ENCODE measurements at regions not wholly inside any gene's neighbourhood (a gene's known extent, or its start where the extent isn't known, plus 50 kb on each side); places are given as distances from the start of the nearest gene placed in this dataset.

DNA sequence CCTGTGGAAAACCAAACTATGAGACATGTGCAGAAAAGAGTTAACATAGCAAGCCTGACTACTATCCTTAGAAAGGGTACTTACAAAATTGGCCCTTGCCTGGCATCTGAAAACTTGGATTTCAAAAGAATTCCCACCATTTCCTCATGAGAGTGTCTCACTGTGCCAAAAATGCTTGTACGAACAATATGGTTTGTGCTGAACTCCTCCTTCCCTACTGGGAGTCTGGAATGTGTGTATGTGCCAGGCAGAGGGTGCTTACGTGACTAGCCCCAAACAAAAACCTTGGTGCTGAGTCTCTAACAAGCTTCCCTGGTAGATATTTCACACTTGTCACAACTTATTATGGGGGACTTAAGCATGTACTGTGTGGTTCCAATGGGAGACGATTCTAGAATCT, 81.7 kb upstream of the GIMD1 start:
- Histone ChIP-seq H3K27ac (ENCODE audit: extremely low read depth, low read depth, low read length) (no peak overlapping the region), H3K36me3 (ENCODE audit: control insufficient read depth in 2 of 2, insufficient read depth in 1 of 2, low read length in 2 of 2) (no peaks in the 10 kb centered on the region), H3K4me1 (ENCODE audit: control insufficient read depth, insufficient read depth, low read length) (no peaks in the 10 kb centered on the region), H3K9me3 (ENCODE audit: control insufficient read depth, insufficient read depth, low read depth, low read length) (no peaks in the 10 kb centered on the region), H3K4me3 (ENCODE audit: low read depth, low read length) (no peak overlapping the region)
- ChIA-PET POLR2A (no interaction called here), CTCF (no interaction called here)
- no peak for TF ChIP-seq ZNF324 (tag by site-specific recombination; IDR thresholded peaks at IDR 0.05)
- TF ChIP-seq ZNF692 (tag by site-specific recombination; IDR thresholded peaks at IDR 0.05) = no peak
- no peak for TF ChIP-seq ZNF211 (tag by site-specific recombination; IDR thresholded peaks at IDR 0.05; ENCODE audit: low read depth)

- TF ChIP-seq ZNF221 (tag by site-specific recombination; IDR thresholded peaks at IDR 0.05; ENCODE audit: borderline replicate concordance) (no peak), YY2 (tag by site-specific recombination; IDR thresholded peaks at IDR 0.05) (no peak), ZNF791 (tag by site-specific recombination; IDR thresholded peaks at IDR 0.05) (no peak)
- TF ChIP-seq, protein P1, sequence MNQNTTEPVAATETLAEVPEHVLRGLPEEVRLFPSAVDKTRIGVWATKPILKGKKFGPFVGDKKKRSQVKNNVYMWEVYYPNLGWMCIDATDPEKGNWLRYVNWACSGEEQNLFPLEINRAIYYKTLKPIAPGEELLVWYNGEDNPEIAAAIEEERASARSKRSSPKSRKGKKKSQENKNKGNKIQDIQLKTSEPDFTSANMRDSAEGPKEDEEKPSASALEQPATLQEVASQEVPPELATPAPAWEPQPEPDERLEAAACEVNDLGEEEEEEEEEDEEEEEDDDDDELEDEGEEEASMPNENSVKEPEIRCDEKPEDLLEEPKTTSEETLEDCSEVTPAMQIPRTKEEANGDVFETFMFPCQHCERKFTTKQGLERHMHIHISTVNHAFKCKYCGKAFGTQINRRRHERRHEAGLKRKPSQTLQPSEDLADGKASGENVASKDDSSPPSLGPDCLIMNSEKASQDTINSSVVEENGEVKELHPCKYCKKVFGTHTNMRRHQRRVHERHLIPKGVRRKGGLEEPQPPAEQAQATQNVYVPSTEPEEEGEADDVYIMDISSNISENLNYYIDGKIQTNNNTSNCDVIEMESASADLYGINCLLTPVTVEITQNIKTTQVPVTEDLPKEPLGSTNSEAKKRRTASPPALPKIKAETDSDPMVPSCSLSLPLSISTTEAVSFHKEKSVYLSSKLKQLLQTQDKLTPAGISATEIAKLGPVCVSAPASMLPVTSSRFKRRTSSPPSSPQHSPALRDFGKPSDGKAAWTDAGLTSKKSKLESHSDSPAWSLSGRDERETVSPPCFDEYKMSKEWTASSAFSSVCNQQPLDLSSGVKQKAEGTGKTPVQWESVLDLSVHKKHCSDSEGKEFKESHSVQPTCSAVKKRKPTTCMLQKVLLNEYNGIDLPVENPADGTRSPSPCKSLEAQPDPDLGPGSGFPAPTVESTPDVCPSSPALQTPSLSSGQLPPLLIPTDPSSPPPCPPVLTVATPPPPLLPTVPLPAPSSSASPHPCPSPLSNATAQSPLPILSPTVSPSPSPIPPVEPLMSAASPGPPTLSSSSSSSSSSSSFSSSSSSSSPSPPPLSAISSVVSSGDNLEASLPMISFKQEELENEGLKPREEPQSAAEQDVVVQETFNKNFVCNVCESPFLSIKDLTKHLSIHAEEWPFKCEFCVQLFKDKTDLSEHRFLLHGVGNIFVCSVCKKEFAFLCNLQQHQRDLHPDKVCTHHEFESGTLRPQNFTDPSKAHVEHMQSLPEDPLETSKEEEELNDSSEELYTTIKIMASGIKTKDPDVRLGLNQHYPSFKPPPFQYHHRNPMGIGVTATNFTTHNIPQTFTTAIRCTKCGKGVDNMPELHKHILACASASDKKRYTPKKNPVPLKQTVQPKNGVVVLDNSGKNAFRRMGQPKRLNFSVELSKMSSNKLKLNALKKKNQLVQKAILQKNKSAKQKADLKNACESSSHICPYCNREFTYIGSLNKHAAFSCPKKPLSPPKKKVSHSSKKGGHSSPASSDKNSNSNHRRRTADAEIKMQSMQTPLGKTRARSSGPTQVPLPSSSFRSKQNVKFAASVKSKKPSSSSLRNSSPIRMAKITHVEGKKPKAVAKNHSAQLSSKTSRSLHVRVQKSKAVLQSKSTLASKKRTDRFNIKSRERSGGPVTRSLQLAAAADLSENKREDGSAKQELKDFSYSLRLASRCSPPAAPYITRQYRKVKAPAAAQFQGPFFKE (tag by site-specific recombination; IDR thresholded peaks at IDR 0.05; ENCODE audit: borderline replicate concordance) = no peak
- TF ChIP-seq, protein P2, sequence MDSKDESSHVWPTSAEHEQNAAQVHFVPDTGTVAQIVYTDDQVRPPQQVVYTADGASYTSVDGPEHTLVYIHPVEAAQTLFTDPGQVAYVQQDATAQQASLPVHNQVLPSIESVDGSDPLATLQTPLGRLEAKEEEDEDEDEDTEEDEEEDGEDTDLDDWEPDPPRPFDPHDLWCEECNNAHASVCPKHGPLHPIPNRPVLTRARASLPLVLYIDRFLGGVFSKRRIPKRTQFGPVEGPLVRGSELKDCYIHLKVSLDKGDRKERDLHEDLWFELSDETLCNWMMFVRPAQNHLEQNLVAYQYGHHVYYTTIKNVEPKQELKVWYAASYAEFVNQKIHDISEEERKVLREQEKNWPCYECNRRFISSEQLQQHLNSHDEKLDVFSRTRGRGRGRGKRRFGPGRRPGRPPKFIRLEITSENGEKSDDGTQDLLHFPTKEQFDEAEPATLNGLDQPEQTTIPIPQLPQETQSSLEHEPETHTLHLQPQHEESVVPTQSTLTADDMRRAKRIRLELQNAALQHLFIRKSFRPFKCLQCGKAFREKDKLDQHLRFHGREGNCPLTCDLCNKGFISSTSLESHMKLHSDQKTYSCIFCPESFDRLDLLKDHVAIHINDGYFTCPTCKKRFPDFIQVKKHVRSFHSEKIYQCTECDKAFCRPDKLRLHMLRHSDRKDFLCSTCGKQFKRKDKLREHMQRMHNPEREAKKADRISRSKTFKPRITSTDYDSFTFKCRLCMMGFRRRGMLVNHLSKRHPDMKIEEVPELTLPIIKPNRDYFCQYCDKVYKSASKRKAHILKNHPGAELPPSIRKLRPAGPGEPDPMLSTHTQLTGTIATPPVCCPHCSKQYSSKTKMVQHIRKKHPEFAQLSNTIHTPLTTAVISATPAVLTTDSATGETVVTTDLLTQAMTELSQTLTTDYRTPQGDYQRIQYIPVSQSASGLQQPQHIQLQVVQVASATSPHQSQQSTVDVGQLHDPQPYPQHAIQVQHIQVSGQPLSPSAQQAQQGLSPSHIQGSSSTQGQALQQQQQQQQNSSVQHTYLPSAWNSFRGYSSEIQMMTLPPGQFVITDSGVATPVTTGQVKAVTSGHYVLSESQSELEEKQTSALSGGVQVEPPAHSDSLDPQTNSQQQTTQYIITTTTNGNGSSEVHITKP (tag by site-specific recombination; IDR thresholded peaks at IDR 0.05) = no peak
- Histone ChIP-seq H3K36me3 (ENCODE audit: control insufficient read depth in 2 of 2, insufficient read depth in 1 of 2, low read length in 2 of 2) (no peaks in the 10 kb centered on the region), H3K4me1 (ENCODE audit: control insufficient read depth, insufficient read depth, low read length) (no peaks in the 10 kb centered on the region), H3K9me3 (ENCODE audit: control insufficient read depth, insufficient read depth, low read depth, low read length) (no peaks in the 10 kb centered on the region), H3K27ac (ENCODE audit: extremely low read depth, low read depth, low read length) (no peak overlapping the region), H3K4me3 (ENCODE audit: low read depth, low read length) (no peak overlapping the region)
- ChIA-PET CTCF (no interaction called here), POLR2A (no interaction called here)
Measured at GRCh38 chr4:106444557-106444956, 76.0 kb upstream of the GIMD1 start.

DNA sequence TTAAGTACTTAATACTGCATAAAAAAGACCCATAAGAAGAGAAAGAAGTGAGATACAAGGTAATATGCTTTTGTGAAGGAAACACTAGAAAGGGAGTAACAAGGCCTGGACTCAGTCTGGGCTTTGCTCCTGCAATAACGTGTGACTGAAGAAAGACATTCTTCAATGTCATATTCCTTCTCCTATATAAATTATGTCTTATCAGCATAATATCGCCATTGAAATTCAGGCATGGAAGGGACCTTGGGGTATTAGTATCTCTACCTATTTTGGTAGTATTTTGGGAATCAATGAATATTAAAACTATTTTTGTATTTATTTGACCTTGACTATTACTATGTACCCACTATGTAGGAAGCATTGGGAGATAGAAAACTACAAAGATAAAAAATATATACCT, 62.2 kb upstream of the GIMD1 start:
- Histone ChIP-seq H3K9me3 (ENCODE audit: control insufficient read depth, insufficient read depth, low read depth, low read length) (no peaks in the 10 kb centered on the region), H3K27ac (ENCODE audit: extremely low read depth, low read depth, low read length) (no peak overlapping the region), H3K36me3 (ENCODE audit: control insufficient read depth in 2 of 2, insufficient read depth in 1 of 2, low read length in 2 of 2) (no peaks in the 10 kb centered on the region), H3K4me1 (ENCODE audit: control insufficient read depth, insufficient read depth, low read length) (no peaks in the 10 kb centered on the region), H3K4me3 (ENCODE audit: low read depth, low read length) (no peak overlapping the region)
- ChIA-PET CTCF (no interaction called here), POLR2A (no interaction called here)
- TF ChIP-seq ZFP3 (tag by site-specific recombination; IDR thresholded peaks at IDR 0.05; ENCODE audit: low read depth) (no peak), SALL2 (tag by site-specific recombination; IDR thresholded peaks at IDR 0.05; ENCODE audit: borderline replicate concordance) (no peak), ZNF843 (tag by site-specific recombination; IDR thresholded peaks at IDR 0.05) (no peak), ZEB2 (tag by site-specific recombination; IDR thresholded peaks at IDR 0.05) (no peak), ZNF266 (tag by site-specific recombination; IDR thresholded peaks at IDR 0.05; ENCODE audit: low read depth) (no peak), KLF16 (tag by site-specific recombination; IDR thresholded peaks at IDR 0.05) (no peak), ZBTB1 (tag by site-specific recombination; IDR thresholded peaks at IDR 0.05) (no peak), ZNF544 (tag by site-specific recombination; IDR thresholded peaks at IDR 0.05) (no peak), OVOL3 (tag by site-specific recombination; IDR thresholded peaks at IDR 0.05) (no peak), SP2 (tag by site-specific recombination; IDR thresholded peaks at IDR 0.05) (no peak), ZNF214 (tag by site-specific recombination; IDR thresholded peaks at IDR 0.05; ENCODE audit: borderline replicate concordance) (no peak), FEZF1 (tag by site-specific recombination; IDR thresholded peaks at IDR 0.05) (no peak), GLI4 (tag by site-specific recombination; IDR thresholded peaks at IDR 0.05) (no peak), ZNF530 (tag by site-specific recombination; IDR thresholded peaks at IDR 0.05; ENCODE audit: low read depth) (no peak)
